ENCODE measurements at regions not wholly inside any gene's neighbourhood (a gene's known extent, or its start where the extent isn't known, plus 50 kb on each side); places are given as distances from the start of the nearest gene placed in this dataset.

DNA sequence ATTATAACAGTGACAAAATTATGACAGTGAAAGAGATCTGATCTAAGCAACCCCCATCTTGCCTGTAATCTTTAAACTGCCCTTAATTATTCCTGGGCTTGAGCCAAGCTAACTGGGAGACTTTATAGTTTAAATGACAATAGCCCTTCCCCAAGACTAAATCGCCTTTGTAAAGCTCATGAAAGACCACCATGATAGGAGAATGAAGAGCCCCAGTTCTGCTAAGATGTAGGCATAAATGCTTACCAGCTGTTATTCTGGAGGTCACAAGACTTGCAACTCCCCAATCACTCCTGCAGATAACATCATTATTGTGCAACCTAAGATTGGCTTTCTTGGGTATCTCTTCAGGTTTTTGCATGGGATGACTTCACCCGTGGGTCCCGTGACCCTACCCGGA lies 599.7 kb downstream of the KCNH5 start:
- TF ChIP-seq, protein P1, sequence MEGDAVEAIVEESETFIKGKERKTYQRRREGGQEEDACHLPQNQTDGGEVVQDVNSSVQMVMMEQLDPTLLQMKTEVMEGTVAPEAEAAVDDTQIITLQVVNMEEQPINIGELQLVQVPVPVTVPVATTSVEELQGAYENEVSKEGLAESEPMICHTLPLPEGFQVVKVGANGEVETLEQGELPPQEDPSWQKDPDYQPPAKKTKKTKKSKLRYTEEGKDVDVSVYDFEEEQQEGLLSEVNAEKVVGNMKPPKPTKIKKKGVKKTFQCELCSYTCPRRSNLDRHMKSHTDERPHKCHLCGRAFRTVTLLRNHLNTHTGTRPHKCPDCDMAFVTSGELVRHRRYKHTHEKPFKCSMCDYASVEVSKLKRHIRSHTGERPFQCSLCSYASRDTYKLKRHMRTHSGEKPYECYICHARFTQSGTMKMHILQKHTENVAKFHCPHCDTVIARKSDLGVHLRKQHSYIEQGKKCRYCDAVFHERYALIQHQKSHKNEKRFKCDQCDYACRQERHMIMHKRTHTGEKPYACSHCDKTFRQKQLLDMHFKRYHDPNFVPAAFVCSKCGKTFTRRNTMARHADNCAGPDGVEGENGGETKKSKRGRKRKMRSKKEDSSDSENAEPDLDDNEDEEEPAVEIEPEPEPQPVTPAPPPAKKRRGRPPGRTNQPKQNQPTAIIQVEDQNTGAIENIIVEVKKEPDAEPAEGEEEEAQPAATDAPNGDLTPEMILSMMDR (IDR thresholded peaks at IDR 0.05; ENCODE audit: poor library complexity): no peak
- TF ChIP-seq EZH2 (IDR thresholded peaks at IDR 0.05; ENCODE audit: borderline replicate concordance) (no peak), EZH2phosphoT487 (IDR thresholded peaks at IDR 0.05; ENCODE audit: low read depth, severe bottlenecking, unreplicated experiment) (no peak)

All from hepatocyte (in vitro differentiated cells).